NCI-H1930 (cell line): ENCODE measurements at regions not wholly inside any gene's neighbourhood (a gene's known extent, or its start where the extent isn't known, plus 50 kb on each side); places are given as distances from the start of the nearest gene placed in this dataset.
A peak's percentile ranks its signal among the peaks of the same experiment; 100 is the strongest.

Experiments used
- DNase-seq, 2 experiments: peaks; one replicate each; lab custom pipeline; 2025; lab: John Stamatoyannopoulos, UW

- DNase-seq, result no peak
These were observed 763.4 kb upstream of the ARGLU1 start for GRCh38 chr13:107331359-107331758.

GRCh38 chr13:107330484-107330883 is 762.5 kb upstream of the ARGLU1 start:
- DNase-seq, result no peak

- no peak for DNase-seq
These were observed 762.1 kb upstream of the ARGLU1 start for GRCh38 chr13:107329991-107330390.

GRCh38 chr13:107324416-107325204 is 756.7 kb upstream of the ARGLU1 start:
- DNase-seq, result no peak

- DNase-seq, result no peak
These were observed 754.3 kb upstream of the ARGLU1 start for GRCh38 chr13:107322228-107322627.

GRCh38 chr13:107305178-107305577 is 737.2 kb upstream of the ARGLU1 start:
- no peak for DNase-seq

- DNase-seq, result peak; percentile 31 to 42
These were observed 733.9 kb upstream of the ARGLU1 start for GRCh38 chr13:107301724-107302374.

- DNase-seq, result peak; percentile 29 to 68
These were observed 731.8 kb upstream of the ARGLU1 start for GRCh38 chr13:107299717-107300116.

GRCh38 chr13:107296804-107297203 is 728.9 kb upstream of the ARGLU1 start:
- no peak for DNase-seq

GRCh38 chr13:107295416-107296140 is 727.6 kb upstream of the ARGLU1 start:
- no peak for DNase-seq

GRCh38 chr13:107293924-107294323 is 726.0 kb upstream of the ARGLU1 start:
- no peak for DNase-seq

GRCh38 chr13:107291875-107292274 is 723.9 kb upstream of the ARGLU1 start:
- no peak for DNase-seq

- no peak for DNase-seq
These were observed 721.6 kb upstream of the ARGLU1 start for GRCh38 chr13:107289540-107289939.

GRCh38 chr13:107284173-107284572 is 716.2 kb upstream of the ARGLU1 start:
- no peak for DNase-seq

- no peak for DNase-seq
These were observed 710.0 kb upstream of the ARGLU1 start for GRCh38 chr13:107277911-107278310.

- DNase-seq, result no peak
These were observed 709.0 kb upstream of the ARGLU1 start for GRCh38 chr13:107276936-107277335.

- no peak for DNase-seq
These were observed 708.1 kb upstream of the ARGLU1 start for GRCh38 chr13:107275945-107276614.

- DNase-seq, result no peak
These were observed 707.4 kb upstream of the ARGLU1 start for GRCh38 chr13:107275312-107275711.

GRCh38 chr13:107271227-107271626 is 703.3 kb upstream of the ARGLU1 start:
- no peak for DNase-seq

GRCh38 chr13:107266657-107267056 is 698.7 kb upstream of the ARGLU1 start:
- DNase-seq, result no peak

- no peak for DNase-seq
These were observed 690.8 kb upstream of the ARGLU1 start for GRCh38 chr13:107258599-107259187.

- DNase-seq, result no peak
These were observed 686.5 kb upstream of the ARGLU1 start for GRCh38 chr13:107254392-107254791.
